ENCODE measurements at regions not wholly inside any gene's neighbourhood (a gene's known extent, or its start where the extent isn't known, plus 50 kb on each side); places are given as distances from the start of the nearest gene placed in this dataset.
"Not testable (repeated sequence)": the region's sequence is repeated elsewhere in the genome, so short reads cannot be mapped to it uniquely, and the experiment has no call there.

DNA sequence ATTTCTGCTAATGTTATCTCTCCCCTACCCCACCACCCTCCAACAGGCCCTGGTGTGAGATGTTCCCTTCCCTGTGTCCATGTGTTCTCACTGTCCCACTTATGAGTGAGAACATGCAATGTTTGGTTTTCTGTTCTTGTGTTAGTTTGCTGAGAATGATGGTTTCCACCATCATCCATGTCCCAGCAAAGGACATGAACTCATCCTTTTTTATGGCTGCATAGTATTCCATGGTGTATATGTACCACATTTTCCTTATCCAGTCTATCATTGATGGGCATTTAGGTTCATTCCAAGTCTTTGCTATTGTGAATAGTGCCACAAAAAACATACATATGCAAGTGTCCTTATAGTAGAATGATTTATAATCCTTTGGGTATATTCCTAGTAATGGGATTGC, 104.5 kb downstream of the ZNF33B start:
- DNase-seq (ENCODE audit: low spot score), result not testable (repeated sequence)

DNA sequence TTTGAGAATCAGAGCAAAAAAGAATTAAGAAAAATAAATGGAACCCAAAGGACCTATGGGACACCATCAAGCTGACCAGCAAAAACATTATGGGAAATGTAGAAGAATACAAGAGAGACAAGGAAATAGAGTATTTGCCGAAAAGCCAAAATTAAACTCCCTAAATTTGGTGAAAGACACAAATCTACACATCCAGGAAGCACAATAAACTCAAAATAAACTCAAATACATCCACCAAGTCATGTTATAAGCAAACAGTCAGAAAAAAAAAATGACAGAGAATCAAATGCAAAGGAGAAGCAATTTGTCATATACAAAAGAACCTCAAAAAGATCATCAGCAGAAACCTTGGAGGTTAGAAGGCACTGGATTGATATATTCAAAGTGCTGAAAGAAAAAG, 105.4 kb downstream of the ZNF33B start:
- no peak for DNase-seq (ENCODE audit: low spot score)

DNA sequence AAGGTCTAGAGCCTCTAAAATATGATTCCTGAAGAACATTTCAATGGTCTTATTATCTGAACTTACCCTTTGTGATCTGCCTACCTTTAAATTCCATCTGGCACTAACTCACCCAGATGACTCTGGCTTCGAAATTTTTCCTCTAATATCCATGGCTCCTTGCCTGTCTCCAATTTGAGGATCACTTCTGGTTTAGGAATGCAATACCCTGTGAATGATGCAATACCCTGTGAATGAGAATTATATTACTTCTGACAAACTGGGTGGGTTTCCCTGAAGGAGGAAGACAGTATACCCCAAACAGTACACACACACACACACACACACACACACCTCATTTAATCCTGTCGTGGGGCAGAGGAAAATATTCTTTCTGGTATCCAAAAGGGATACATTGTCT, 115.3 kb downstream of the ZNF33B start:
- no peak for DNase-seq (ENCODE audit: low spot score)

DNA sequence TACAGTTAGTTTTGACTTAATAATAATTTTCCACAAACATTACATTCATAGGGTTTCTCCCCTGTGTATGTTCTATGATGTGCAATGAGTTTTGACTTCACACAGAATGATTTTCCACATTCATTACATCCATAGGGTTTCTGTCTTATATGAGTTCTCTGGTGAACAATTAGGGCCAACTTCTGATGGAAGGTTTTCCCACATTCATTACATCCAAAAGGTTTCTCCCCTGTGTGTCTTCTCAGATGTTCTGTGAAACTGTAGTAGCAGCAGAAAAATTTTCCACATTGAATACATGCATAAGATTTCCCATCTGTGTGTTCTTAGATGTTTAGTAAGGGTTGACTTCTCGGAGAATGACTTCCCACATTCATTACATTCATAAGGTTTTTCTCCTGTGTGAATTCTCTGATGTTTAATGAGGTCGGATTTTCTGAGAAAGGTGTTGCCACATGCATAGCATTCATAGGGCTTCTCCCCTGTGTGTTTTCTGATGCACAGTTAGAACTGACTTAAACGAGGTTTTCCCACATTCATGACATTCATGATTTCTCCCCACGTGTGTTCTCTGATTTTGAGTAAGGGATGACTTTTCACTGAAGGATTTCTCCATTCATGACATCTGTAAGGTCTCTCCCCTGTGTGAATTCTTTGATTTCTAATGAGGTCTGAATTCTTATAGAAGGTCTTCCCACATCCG, 118.5 kb downstream of the ZNF33B start:
- no peak for DNase-seq (ENCODE audit: low spot score)

DNA sequence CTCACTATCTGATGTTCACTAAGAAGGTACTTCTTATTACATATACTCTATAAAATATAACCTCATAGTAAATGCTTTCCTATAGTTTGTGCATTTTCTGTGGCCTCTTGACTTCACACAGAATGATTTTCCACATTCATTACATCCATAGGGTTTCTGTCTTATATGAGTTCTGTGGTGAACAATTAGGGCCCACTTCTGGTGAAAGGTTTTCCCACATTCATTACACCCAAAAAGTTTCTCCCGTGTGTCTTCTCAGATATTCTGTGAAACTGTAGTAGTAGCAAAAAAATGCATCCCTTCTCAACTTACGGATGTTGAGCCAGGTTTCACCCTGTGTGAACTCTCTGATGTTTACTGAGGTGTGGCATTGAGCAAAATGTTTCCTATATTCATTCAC, 119.3 kb downstream of the ZNF33B start:
- DNase-seq (ENCODE audit: low spot score), result no peak

DNA sequence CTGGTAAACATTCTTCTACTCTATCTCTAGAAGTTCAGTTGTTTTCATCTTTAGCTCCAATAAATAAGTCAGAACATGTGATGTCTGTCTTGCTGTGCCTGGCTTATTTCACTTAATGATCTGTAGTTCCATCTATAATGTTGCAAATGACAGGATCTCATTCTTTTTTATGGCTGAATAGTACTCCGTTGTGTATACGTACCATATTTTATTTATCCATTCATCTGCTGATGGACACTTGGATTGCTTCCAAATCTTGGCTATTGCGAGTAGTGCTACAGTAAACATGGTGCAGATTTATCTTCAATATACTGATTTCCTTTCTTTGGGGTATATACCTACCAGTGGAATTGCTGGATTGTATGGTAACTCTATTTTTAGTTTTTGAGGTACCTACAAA, 124.4 kb downstream of the ZNF33B start:
- no peak for DNase-seq (ENCODE audit: low spot score)

DNA sequence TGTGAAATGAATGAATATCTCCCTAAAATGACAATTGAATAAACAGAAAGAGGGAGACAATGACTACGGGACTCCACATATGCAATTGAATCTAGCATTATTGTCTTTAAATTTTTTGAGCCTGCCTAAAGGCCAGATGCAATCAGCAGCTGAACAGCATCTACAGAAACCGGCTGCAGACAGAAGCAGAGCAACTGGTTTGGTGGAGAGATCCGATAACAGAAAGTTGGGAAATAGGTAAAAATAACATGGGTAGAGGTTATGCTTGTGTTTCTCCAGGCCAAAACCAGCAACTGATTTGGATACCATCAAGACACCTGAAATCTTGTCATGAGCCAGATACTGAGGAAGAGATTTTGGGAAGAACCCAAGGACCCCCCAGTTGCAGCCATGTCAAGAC, 146.6 kb downstream of the ZNF33B start:
- no peak for DNase-seq (ENCODE audit: low spot score)

DNA sequence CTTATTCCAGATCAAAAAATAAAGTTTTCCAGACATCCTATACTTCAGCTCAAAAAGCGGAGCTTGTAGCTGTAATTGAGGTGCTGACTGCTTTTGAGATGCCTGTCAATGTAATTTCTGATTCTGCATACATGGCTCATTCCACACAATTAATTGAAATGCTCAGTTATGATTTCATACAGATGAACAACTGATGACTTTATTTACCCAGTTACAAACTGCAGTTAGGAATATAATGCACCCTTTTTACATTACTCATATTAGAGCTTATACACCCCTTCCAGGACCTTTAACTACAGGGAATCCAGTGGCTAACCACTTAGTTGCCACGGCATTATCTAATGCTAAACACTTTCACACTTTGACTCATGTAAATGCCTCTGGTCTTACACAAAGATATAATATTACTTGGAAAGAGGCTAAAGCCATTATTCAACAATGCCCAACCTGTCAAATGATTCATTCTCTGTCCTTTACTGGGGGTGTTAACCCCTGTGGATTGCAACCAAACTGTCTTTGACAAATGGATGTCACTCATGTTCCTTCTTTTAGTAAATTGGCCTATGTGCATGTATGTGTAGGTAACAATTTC, 147.3 kb downstream of the ZNF33B start:
- no peak for DNase-seq (ENCODE audit: low spot score)

DNA sequence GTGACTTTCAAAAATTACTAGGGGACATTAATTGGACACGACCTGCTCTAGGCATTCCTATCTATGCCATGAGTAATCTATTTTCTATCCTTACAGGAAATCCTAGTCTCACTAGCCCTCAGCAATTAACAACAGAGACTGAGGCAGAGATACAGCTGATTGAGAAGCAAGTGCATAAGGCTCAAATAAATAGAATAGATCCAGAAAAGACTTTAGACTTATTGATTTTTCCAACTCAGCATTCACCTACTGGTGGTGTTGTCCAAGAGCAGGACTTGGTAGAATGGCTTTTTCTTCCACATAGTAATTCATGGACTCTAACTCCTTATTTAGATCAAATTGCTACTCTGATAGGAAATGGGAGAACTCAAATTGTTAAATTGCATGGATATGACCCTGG, 148.0 kb downstream of the ZNF33B start:
- DNase-seq (ENCODE audit: low spot score), result no peak

DNA sequence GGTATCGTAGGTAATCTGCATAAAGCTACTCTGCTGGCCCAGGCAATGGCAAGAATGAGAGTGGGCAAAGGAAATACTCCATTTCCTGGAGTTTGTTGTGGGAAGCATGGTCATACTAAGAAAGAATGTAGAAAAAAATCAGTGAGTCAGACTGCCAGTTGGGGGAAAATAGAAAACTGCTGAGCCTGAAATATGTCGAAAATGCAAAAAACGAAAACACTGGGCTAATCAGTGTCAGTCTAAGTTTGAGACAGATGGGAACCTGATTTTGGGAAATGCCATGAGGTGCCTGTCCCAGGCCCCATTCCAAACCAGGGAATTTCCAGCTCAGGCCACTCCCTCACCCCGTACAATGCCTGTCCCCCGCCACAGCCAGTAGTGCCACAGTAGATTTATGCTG, 150.0 kb downstream of the ZNF33B start:
- no peak for DNase-seq (ENCODE audit: low spot score)

DNA sequence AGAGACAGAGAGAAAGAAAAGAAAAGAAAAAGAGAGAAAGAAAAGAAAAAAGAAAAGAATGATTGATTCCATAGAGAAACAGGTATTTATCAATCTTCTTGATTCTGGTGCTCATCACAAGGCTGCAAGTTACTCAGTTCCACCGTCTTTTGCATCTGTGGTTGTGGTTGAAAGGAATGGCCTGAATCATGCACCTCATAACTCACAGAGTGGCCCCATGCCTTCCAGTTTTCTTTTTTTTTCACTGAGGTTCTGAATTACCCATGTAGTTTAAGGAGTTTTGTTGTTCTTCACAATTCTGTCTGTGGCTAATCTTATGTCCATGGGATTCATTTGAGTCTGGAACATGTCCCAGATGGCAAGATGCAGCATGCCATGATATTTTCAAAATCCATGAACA, 156.0 kb downstream of the ZNF33B start:
- DNase-seq (ENCODE audit: low spot score), result no peak

DNA sequence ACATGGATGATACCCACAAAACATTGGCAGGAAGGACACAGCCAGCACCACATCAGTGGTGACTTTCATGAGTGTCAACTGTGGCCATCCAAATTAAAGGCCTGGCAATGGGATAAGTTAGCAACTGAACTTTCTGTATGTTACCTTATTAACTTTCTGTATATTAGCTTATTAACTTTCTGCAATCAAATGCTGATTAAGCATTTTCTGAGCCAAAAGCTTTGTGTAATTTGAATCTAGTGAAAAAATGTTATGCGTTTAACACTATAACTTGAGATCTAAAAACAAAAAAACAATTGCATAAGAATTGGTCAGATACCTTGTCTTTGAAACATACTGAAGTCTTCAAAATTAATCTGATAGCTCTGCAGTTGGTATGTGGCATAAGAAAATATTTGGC, 159.3 kb downstream of the ZNF33B start:
- no peak for DNase-seq (ENCODE audit: low spot score)

DNA sequence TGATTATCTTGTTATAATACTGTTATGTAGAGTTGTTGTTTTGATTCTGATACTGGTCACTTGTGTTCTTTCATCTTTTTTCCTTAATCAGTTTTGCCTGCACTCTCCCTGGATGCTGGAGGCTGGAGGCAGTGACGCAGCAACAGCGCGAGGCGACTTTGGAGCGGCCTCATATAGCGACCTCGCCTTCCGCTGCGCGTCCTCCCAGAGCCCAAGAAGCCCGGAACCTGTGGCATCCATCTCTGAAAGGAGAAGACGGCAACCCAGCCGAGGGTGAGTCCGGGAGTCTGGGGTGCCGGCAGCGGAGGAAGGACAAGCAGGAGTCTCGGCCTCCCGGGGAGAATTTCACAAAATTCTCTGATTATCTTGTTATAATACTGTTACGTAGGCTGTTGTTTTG, 161.2 kb downstream of the ZNF33B start:
- DNase-seq (ENCODE audit: low spot score), result no peak

DNA sequence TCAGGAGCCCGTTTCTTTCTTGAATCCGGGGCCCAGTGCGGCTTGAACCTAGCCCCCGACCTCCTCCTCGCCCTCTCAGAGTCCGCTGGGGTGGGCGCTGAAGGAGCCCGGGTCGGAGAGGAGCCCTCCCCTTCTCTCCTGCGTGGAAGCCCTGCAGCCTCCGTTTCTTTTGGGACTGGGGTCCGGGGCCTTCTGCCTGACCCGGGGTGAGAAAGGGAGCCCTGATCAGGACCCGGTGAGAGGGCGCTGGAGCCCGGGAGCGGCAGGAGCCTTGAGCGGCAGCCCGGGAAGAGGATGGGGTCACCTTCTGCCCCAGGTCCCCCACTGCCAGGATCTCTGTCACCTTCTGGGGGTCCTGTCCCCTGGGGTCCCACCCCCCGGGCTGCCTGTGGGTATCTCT, 162.3 kb downstream of the ZNF33B start:
- no peak for DNase-seq (ENCODE audit: low spot score)

DNA sequence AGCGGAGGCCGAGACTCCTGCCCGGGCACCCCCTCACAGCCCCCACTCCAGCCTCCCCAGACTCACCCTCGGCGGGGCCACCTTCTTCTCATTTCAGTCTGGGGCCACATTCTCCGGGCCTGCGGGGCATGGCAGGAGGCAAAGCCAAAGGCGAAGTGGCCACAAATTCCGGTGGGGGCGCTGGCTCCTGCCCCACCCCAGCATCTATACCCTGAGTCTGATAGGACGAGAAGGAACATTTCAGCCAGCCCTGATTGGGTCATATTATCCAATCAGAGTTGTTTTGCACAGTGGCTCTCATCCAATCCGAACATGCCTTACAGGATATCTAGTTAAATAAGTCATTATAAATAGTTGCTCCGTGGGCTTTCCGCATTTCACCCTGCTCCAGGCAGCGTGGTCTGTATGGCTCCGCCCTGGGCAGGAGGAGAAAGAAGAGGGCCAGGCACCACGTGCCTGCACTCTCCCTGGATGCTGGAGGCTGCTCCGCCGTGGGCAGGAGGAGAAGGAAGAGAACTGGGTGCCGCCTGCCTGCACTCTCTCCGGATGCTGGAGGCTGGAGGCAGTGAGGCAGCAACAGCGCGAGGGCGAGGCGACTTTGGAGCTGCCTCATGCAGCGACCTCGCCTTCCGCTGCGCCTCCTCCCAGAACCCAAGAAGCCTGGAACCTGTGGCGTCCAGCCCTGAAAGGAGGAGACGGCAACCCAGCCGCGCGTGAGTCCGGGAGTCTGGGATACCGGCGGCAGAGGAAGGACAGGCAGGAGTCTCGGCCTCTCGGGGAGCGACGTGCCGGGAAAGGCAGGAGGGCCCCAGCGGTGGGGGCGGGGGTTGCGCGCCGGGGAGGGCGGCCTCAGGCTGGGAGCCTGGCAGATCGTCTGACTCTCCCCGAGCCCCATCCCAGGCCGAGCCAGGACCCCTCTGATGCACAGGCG, 162.9 kb downstream of the ZNF33B start:
- no peak for DNase-seq (ENCODE audit: low spot score)

DNA sequence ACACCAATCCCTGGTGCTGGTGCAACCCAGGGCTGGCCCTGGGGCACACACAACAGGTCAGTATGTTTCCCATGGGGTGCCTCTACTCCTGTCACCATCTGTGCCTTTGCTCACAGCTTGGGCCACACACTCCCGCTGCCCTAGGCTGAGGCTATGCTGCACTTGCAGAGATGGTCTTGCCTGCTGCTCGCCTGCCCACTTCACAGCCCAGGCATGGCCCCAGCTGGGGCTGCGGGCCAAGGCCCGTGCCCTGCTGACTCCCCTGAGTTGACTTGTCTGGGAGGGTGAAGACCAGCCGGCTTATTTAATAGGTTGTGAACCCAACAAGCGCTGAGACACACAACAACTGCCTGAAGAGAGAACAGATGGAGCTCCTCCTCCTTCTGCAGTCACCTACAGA, 184.1 kb downstream of the ZNF33B start:
- DNase-seq (ENCODE audit: low spot score), result no peak

DNA sequence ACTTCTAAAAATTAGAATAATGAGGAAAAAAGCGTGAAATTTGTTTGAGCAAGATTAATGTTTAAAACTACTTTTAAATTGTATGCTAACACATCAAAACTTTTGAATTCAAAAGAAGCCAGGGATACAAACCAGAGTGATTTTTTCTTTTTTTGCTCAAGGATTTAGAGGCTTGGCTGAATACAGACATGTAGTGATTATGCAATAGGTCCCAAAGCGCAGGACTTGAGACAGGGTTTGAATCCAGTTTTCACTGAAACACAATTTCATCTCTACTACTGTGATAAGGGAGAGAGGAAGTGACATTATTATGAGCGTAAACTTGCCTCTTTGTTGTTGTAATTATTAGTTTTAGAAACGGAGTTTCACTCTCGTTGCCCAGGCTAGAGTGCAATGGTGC, 207.3 kb downstream of the ZNF33B start:
- DNase-seq (ENCODE audit: low spot score), result no peak

DNA sequence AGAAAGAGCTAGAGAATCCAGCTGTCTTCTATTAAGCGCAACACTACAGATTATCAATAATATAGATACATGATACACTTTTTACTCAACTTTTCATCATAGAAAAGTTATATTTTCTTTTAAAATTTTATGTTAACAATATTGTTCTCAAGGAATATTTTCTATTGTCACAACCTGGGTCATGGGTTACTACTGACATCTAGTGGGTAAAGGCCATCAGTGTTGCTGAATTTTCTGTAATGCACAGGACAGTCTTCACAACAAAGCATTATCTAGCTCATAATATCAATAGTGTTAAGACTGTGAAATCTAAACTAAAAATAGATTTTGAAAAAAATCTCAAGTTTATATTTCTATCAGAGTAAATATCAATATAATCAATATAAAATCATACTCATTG, 209.8 kb downstream of the ZNF33B start:
- DNase-seq (ENCODE audit: low spot score), result peak; percentile 1

DNA sequence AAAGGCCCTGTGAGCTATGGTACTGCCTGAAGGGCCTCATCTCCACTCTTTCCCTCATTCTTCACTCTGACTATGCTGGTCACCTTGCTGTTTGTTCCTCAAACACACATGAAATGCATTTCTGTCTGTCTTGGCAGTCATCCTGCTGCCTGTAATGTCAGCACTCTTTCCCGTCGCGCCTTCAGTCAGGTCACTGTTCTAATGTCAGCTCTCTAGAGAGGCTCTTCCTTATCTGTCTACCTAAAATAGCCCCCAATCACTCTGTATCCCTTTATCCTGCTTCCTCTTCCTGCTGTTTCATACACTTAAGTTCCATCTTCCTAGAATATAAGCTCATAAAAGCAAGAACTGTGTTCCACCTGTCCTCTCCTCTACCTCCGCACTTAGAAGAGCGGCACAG, 215.5 kb downstream of the ZNF33B start:
- no peak for DNase-seq (ENCODE audit: low spot score)

DNA sequence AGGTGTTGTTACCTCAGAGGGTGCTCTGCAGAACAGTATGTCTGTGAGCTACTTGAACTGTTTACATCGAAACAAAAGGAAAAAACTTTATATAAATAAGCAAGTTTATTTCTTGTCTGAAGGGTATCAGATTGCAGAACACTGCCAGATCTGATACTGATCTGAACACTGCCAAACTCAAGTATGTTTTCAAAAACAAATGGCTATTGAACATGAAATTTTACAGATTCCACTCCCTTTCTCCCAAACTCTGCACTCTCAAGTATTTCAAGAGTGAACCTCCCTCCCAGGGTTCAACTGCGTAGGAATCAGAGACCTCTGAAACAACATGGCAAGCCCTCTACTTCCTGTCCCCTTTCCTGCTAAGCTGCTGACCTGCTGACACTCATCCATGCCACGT, 216.6 kb downstream of the ZNF33B start:
- DNase-seq (ENCODE audit: low spot score), result no peak

DNA sequence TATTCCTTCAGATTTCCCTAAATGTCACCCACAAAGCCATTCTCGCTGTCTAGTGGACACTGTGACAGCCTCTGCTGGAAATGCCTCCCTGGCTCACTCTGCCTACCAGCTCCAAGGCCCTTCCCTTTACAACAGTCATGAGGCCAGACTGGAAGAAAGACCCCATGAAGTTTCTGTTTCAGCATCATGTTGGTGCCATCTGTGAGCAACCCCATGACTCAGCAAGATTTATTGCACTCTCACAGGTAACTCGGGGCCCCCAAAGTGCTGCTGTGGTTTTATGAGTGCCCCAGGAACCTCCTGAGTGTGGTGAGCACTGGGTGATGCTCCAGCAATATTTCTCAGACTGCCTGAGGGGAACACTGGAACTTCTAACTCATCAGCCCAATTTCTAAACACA, 218.6 kb downstream of the ZNF33B start:
- DNase-seq (ENCODE audit: low spot score), result no peak

DNA sequence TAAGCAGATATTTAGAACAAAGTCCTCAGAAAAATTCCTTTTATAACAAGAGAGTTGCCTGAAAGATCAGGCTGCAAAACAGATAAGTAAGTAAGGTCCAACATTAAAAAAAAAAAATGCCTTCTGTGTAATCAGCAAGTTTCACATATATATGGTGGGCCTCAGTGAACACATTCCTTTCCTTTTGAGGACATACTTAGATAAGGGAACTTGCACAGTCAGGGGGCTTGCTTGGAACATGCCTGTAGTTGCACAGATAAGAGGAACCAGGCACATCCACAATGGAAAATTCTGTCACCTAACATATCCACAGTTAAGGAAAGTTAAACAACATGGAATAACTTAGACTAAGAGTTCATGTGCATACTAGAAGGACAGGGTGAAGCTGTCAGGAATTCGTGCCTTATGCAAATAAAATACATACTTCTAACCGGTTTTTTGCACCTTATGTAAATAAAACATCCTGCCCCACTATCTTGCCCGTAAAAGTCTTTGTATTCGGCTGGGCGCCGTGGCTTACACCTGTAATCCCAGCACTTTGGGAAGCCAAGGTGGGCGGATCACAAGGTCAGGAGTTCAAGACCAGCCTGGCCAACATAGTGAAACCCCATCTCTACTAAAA, 257.3 kb downstream of the ZNF33B start:
- DNase-seq (ENCODE audit: low spot score), result no peak

Measured in globus pallidus (tissue), 1 donor.